Parathyroid adenoma (tissue), 2 donors: ENCODE measurements at regions not wholly inside any gene's neighbourhood (a gene's known extent, or its start where the extent isn't known, plus 50 kb on each side); places are given as distances from the start of the nearest gene placed in this dataset.

ENCODE experiments used
- H2AFZ ChIP-seq: fragments of 300-600 bp; sonication (generic); one replicate; pipeline ENCODE4 v1.7.0; 2017; ENCODE audit warnings: antibody characterized with exemption, mild to moderate bottlenecking
- H3K27ac ChIP-seq: fragments of 300-600 bp; sonication (generic); one replicate; pipeline ENCODE4 v1.7.0; 2017
- H3K27me3 ChIP-seq: fragments of 300-600 bp; sonication (generic); one replicate; pipeline ENCODE4 v1.7.0; 2017; ENCODE audit warnings: low read length; ENCODE audit not compliant: control insufficient read depth, insufficient read depth
- H3K36me3 ChIP-seq: fragments of 300-600 bp; sonication (generic); one replicate; pipeline ENCODE4 v1.7.0; 2017; ENCODE audit warnings: low read length; ENCODE audit not compliant: control insufficient read depth, insufficient read depth
- H3K4me1 ChIP-seq: fragments of 300-600 bp; sonication (generic); one replicate; pipeline ENCODE4 v1.7.0; 2017; ENCODE audit warnings: control low read depth
- H3K4me2 ChIP-seq: fragments of 300-600 bp; sonication (generic); one replicate; pipeline ENCODE4 v1.7.0; 2017; ENCODE audit warnings: low read length
- H3K4me3 ChIP-seq: fragments of 300-600 bp; sonication (generic); one replicate; pipeline ENCODE4 v1.7.0; 2017; ENCODE audit warnings: low read depth, low read length
- H3K79me2 ChIP-seq: fragments of 300-600 bp; sonication (generic); one replicate; pipeline ENCODE4 v1.7.0; 2017; ENCODE audit warnings: control low read depth
- H3K9ac ChIP-seq: fragments of 300-600 bp; sonication (generic); one replicate; pipeline ENCODE4 v1.7.0; 2017; ENCODE audit warnings: mild to moderate bottlenecking
- H3K9me3 ChIP-seq: fragments of 300-600 bp; sonication (generic); one replicate; pipeline ENCODE4 v1.7.0; 2017; ENCODE audit warnings: low read length; ENCODE audit not compliant: control insufficient read depth
- TF ChIP-seq, protein P1 (sequence below): fragments of 300-600 bp; sonication (generic); IDR thresholded peaks from one replicate; pipeline ENCODE4 v1.7.0; 2017; ENCODE audit warnings: antibody characterized with exemption, mild to moderate bottlenecking
- donor health status: primary hyperparathyroidism.

DNA sequence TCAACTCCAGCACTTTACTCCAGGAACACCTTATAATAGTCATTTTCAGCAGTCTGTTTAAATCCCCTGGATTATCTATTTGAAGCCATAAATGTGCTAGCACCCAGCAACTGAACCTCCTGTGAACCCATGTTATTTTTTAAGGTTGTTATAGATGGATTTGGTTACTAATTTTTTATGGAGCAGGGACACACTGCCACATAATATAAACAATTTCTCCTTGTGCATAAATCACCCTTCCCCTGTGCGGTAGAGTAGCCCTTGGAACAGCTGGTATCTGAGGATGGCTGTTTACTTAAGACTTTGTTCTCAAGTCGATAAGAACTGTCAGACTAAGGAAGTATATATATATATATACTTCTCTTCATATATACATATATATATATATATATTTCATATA, 367.4 kb downstream of the EPHA4 start:
- Histone ChIP-seq H3K27me3 (no peaks in the 10 kb centered on the region), H3K9me3 (no peaks in the 10 kb centered on the region)

DNA sequence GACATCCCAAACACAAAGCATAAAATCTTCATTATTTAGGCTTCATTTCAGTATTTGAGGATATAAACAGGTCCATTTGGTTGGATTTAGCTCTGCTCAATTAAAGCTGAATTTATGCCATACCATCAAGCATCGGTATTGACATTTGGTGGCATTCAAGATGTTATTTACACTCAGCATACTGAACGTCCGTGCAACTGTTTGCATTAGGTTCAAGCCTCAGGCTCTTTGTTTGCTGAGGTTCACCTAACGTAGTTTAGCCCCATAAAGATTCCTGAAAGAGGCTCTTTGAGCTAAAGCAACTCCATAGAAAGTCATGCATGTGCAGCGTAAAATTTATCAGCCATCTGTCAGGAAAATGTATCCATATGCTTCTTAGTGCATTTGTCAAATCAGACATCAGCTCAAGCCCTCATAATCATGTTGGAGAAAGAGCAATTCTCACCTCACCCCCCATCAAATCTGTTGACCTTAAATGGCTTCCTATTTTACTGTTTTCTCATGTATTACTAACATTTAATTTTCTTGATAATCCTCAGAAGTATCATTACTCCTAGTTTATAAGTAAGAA, 366.9 kb downstream of the EPHA4 start:
- Histone ChIP-seq H3K27ac (no peak overlapping the region), H3K9ac (no peak overlapping the region), H3K27me3 (no peaks in the 10 kb centered on the region), H2AFZ (no peak overlapping the region), H3K4me3 (no peak overlapping the region), H3K79me2 (no peaks in the 10 kb centered on the region), H3K36me3 (no peaks in the 10 kb centered on the region), H3K4me1 (no peaks in the 10 kb centered on the region), H3K4me2 (no peak overlapping the region), H3K9me3 (no peaks in the 10 kb centered on the region)
- TF ChIP-seq, protein P1, sequence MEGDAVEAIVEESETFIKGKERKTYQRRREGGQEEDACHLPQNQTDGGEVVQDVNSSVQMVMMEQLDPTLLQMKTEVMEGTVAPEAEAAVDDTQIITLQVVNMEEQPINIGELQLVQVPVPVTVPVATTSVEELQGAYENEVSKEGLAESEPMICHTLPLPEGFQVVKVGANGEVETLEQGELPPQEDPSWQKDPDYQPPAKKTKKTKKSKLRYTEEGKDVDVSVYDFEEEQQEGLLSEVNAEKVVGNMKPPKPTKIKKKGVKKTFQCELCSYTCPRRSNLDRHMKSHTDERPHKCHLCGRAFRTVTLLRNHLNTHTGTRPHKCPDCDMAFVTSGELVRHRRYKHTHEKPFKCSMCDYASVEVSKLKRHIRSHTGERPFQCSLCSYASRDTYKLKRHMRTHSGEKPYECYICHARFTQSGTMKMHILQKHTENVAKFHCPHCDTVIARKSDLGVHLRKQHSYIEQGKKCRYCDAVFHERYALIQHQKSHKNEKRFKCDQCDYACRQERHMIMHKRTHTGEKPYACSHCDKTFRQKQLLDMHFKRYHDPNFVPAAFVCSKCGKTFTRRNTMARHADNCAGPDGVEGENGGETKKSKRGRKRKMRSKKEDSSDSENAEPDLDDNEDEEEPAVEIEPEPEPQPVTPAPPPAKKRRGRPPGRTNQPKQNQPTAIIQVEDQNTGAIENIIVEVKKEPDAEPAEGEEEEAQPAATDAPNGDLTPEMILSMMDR: no peak

More for the DNA sequence above, 367.4 kb downstream of the EPHA4 start:
- no peak overlapping the region for H3K27ac ChIP-seq
- no peak overlapping the region for H3K9ac ChIP-seq
- H3K36me3 ChIP-seq: no peaks in the 10 kb centered on the region
- H2AFZ ChIP-seq: no peak overlapping the region
- H3K79me2 ChIP-seq: no peaks in the 10 kb centered on the region
- no peaks in the 10 kb centered on the region for H3K4me1 ChIP-seq
- H3K4me2 ChIP-seq: no peak overlapping the region
- TF ChIP-seq, protein P1: no peak
- no peak overlapping the region for H3K4me3 ChIP-seq

DNA sequence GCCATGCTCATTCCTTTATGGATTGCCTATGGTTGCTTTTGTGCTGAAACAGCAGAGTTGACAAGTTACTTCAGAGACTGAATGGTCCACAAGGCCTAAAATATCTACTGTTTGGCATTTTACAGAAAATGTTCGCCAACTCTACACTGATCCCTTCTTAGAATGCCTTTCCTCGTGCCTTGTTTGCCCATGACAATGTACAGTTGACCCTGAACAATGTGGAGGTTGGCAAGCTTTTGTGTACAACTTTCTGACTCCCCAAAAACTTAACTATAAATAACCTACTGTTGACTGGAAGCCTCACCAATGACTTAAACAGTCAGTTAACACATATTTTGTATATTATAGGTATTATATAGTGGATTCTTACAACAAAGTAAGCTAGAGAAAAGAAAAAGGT, 361.4 kb downstream of the EPHA4 start:
- no peak overlapping the region for H2AFZ ChIP-seq
- H3K36me3 ChIP-seq: no peaks in the 10 kb centered on the region
- no peak overlapping the region for H3K9ac ChIP-seq
- H3K27me3 ChIP-seq: no peaks in the 10 kb centered on the region
- no peaks in the 10 kb centered on the region for H3K79me2 ChIP-seq
- H3K9me3 ChIP-seq: no peaks in the 10 kb centered on the region
- TF ChIP-seq, protein P1: no peak
- no peak overlapping the region for H3K4me2 ChIP-seq
- H3K4me3 ChIP-seq: no peak overlapping the region
- no peaks in the 10 kb centered on the region for H3K4me1 ChIP-seq
- no peak overlapping the region for H3K27ac ChIP-seq

DNA sequence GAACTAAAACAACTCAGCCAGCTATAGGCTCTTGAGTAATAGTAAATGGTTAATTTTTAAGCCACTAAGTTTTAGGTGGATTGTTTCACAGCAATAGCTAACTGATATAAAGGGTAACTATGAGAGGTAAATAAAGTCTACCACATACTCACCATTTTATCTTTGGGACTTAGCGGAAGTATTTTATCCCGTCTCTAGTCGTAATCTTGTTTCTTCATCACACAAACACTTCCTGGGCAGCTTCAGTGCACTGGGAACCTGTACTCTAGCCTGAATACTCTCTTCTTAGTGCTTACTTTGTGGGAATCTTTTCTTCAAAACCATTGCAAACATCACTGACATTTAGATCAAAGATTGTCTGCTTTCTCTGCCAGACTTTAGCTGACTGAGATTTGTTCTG, 360.5 kb downstream of the EPHA4 start:
- Histone ChIP-seq H3K79me2 (no peaks in the 10 kb centered on the region), H3K27ac (no peak overlapping the region), H3K9me3 (no peaks in the 10 kb centered on the region), H3K4me3 (no peak overlapping the region), H3K4me1 (no peaks in the 10 kb centered on the region), H3K9ac (no peak overlapping the region), H3K27me3 (no peaks in the 10 kb centered on the region), H2AFZ (no peak overlapping the region), H3K36me3 (no peaks in the 10 kb centered on the region), H3K4me2 (no peak overlapping the region)
- TF ChIP-seq, protein P1: no peak

DNA sequence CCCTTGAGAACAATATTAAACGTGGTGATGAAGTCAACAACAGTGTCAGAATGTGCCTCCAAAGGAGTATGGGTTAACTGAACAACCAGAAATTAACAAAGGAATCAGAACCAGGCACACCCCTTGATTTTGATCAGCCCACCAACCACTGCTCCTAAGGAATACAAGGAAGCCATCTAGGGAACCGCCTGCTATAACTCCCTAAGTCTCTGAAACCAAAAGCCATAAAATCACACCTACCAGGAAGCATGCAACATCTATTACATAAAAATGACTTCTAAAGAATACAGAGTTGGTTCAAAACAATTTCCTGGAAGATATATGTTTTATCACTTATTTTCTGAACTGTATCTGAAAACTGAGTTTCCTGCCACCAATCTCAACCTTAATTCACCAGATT, 360.0 kb downstream of the EPHA4 start:
- no peaks in the 10 kb centered on the region for H3K36me3 ChIP-seq
- H3K9me3 ChIP-seq: no peaks in the 10 kb centered on the region
- H3K4me2 ChIP-seq: no peak overlapping the region
- no peaks in the 10 kb centered on the region for H3K4me1 ChIP-seq
- H3K27ac ChIP-seq: no peak overlapping the region
- no peak overlapping the region for H2AFZ ChIP-seq
- H3K9ac ChIP-seq: no peak overlapping the region
- H3K27me3 ChIP-seq: no peaks in the 10 kb centered on the region
- H3K79me2 ChIP-seq: no peaks in the 10 kb centered on the region
- TF ChIP-seq, protein P1: no peak
- H3K4me3 ChIP-seq: no peak overlapping the region
